Thyroid gland (tissue), 4 donors: ENCODE measurements at regions not wholly inside any gene's neighbourhood (a gene's known extent, or its start where the extent isn't known, plus 50 kb on each side); places are given as distances from the start of the nearest gene placed in this dataset.

Source experiments
- POLR2A ChIP-seq, 2 donors: fragments of 450-650 bp; IDR thresholded peaks; one replicate each; pipeline ENCODE4 v1.6.1; 2017; ENCODE audit warnings: antibody characterized with exemption in 2 of 2, mild to moderate bottlenecking in 2 of 2, moderate library complexity in 1 of 2
- TF ChIP-seq, protein P1 (sequence below), 6 experiments: fragments of 200-600 bp in 3 of 6; fragments of 450-650 bp in 3 of 6; sonication (generic) in 3 of 6; IDR thresholded peaks; one replicate each; pipeline ENCODE4 v1.5.1; 2016 to 2019; ENCODE audit warnings: antibody characterized with exemption in 6 of 6, mild to moderate bottlenecking in 2 of 6, inconsistent platforms in 1 of 6, moderate library complexity in 1 of 6

DNA sequence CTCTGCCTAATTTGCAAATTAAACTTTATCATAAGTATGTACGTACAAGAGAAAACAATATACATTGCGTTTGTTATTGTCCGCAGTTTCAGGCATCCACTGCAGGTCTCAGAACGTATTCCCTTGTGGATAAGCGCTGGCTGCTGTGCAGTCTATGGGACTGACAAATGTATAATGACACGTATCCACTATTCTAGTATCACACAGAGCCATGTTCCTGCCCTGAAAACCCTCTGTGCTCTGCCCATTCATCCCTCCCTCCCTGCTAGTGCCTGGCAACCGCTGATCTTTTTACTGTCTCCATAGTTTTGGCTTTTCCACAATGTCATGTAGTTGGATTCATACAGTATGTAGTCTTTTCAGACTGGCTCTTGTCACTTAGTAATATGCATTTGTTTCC lies 179.4 kb downstream of the MAF start:
- TF ChIP-seq, protein P1, sequence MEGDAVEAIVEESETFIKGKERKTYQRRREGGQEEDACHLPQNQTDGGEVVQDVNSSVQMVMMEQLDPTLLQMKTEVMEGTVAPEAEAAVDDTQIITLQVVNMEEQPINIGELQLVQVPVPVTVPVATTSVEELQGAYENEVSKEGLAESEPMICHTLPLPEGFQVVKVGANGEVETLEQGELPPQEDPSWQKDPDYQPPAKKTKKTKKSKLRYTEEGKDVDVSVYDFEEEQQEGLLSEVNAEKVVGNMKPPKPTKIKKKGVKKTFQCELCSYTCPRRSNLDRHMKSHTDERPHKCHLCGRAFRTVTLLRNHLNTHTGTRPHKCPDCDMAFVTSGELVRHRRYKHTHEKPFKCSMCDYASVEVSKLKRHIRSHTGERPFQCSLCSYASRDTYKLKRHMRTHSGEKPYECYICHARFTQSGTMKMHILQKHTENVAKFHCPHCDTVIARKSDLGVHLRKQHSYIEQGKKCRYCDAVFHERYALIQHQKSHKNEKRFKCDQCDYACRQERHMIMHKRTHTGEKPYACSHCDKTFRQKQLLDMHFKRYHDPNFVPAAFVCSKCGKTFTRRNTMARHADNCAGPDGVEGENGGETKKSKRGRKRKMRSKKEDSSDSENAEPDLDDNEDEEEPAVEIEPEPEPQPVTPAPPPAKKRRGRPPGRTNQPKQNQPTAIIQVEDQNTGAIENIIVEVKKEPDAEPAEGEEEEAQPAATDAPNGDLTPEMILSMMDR (IDR thresholded peaks at IDR 0.05): no peak
- no peak for TF ChIP-seq POLR2A (IDR thresholded peaks at IDR 0.05)
